ENCODE measurements at regions not wholly inside any gene's neighbourhood (a gene's known extent, or its start where the extent isn't known, plus 50 kb on each side); places are given as distances from the start of the nearest gene placed in this dataset.

GRCh38 chr2:216770717-216771116 is 75.4 kb upstream of the IGFBP5 start:
- peaks cover 0 to 2% of the 10 kb centered on the region in 2 experiments for H3K27me3 ChIP-seq (ENCODE audit: control insufficient read depth in 2 of 2, insufficient read depth in 2 of 2, low read length in 2 of 2)
- intact Hi-C loops (cut with micrococcal nuclease) (no loop called here), dilution Hi-C loops (cut with MboI; ENCODE audit: extremely low pct_ligation_motif_present, low sequenced_read_pairs) (no loop called here)
- ChIA-PET CTCF (no interaction called here), POLR2A (no interaction called here)
- no peak overlapping the region for H3K27ac ChIP-seq (ENCODE audit: insufficient read depth, low read depth, low read length)
- BruUV-seq (replicated peaks) = no TSS peak
- H3K79me2 ChIP-seq (ENCODE audit: control insufficient read depth, insufficient read depth, low read length) = no peaks in the 10 kb centered on the region
- H2AFZ ChIP-seq (ENCODE audit: low read depth, low read length) = no peak overlapping the region
- no peak overlapping the region for H3K4me2 ChIP-seq (ENCODE audit: insufficient read depth, low read length)
- no peaks in the 10 kb centered on the region for H3K9me3 ChIP-seq (replicated peaks; ENCODE audit: control insufficient read depth, insufficient read depth, low read length)
- H3K4me3 ChIP-seq (replicated peaks in 1 of 3; ENCODE audit: insufficient read depth in 1 of 3, low read depth in 1 of 3, low read length in 3 of 3) = no peak overlapping the region
- H3K36me3 ChIP-seq (ENCODE audit: control insufficient read depth in 2 of 2, extremely low read depth in 1 of 2, insufficient read depth in 2 of 2, low read length in 2 of 2) = no peaks in the 10 kb centered on the region
- DNase-seq (ENCODE audit: low read depth, low spot score) (no peak), FAIRE-seq (no peak)
- H3K4me1 ChIP-seq (ENCODE audit: control insufficient read depth, extremely low read depth, insufficient read depth, low read length) = no peaks in the 10 kb centered on the region
- no peak overlapping the region for H3K9ac ChIP-seq (replicated peaks; ENCODE audit: extremely low read depth, insufficient read depth, low read length)
- TF ChIP-seq GATA2 (IDR thresholded peaks at IDR 0.05; ENCODE audit: insufficient read depth, insufficient read length, low read depth, low read length) (no peak), FOS (IDR thresholded peaks at IDR 0.05; ENCODE audit: borderline replicate concordance, insufficient read depth, low read length) (no peak), MYC (IDR thresholded peaks at IDR 0.05; ENCODE audit: low read depth, low read length) (no peak), JUN (IDR thresholded peaks at IDR 0.05; ENCODE audit: borderline replicate concordance, insufficient read depth, insufficient read length, low read depth) (no peak), CTCF (IDR thresholded peaks at IDR 0.05; ENCODE audit: extremely low read depth in 1 of 2, insufficient read depth in 1 of 2, low read depth in 1 of 2, low read length in 2 of 2) (no peak), MAX (IDR thresholded peaks at IDR 0.05; ENCODE audit: insufficient read depth, insufficient read length) (no peak), EZH2 (IDR thresholded peaks at IDR 0.05; ENCODE audit: borderline replicate concordance, low read depth, low read length, severe bottlenecking) (no peak), POLR2A (IDR thresholded peaks at IDR 0.05; ENCODE audit: low read depth, low read length) (no peak), POLR2AphosphoS5 (IDR thresholded peaks at IDR 0.05; ENCODE audit: insufficient read depth, low read depth, low read length) (no peak)
- H3K9me1 ChIP-seq (replicated peaks; ENCODE audit: control insufficient read depth, extremely low read depth, insufficient read depth, low read length) = no peaks in the 10 kb centered on the region
- no peaks in the 10 kb centered on the region for H4K20me1 ChIP-seq (replicated peaks; ENCODE audit: control insufficient read depth, extremely low read depth, insufficient read depth, low read length)
